GOT3 (cell line): ENCODE measurements at regions not wholly inside any gene's neighbourhood (a gene's known extent, or its start where the extent isn't known, plus 50 kb on each side); places are given as distances from the start of the nearest gene placed in this dataset.

Source experiments
- DNase-seq: peaks from one replicate; lab custom pipeline; 2025; ENCODE audit warnings: mixed read lengths; lab: John Stamatoyannopoulos, UW

GRCh38 chr5:143561219-143561618 lies 157.7 kb upstream of the NR3C1 start:
- DNase-seq: no peak

GRCh38 chr5:143560378-143560777 lies 156.9 kb upstream of the NR3C1 start:
- DNase-seq: no peak

- DNase-seq: no peak
Measured at GRCh38 chr5:143559586-143560109, 156.2 kb upstream of the NR3C1 start.

GRCh38 chr5:143558048-143558447 lies 154.6 kb upstream of the NR3C1 start:
- no peak for DNase-seq

GRCh38 chr5:143557061-143557818 lies 153.8 kb upstream of the NR3C1 start:
- DNase-seq: no peak

GRCh38 chr5:143554918-143555477 lies 151.5 kb upstream of the NR3C1 start:
- DNase-seq: no peak

GRCh38 chr5:143554187-143554717 lies 150.8 kb upstream of the NR3C1 start:
- no peak for DNase-seq

- no peak for DNase-seq
Measured at GRCh38 chr5:143552680-143553079, 149.2 kb upstream of the NR3C1 start.

GRCh38 chr5:143551820-143552251 lies 148.3 kb upstream of the NR3C1 start:
- DNase-seq: no peak

GRCh38 chr5:143550986-143551630 lies 147.6 kb upstream of the NR3C1 start:
- no peak for DNase-seq

- no peak for DNase-seq
Measured at GRCh38 chr5:143547342-143547741, 143.9 kb upstream of the NR3C1 start.

GRCh38 chr5:143546394-143546793 lies 142.9 kb upstream of the NR3C1 start:
- DNase-seq: no peak

GRCh38 chr5:143544606-143545005 lies 141.1 kb upstream of the NR3C1 start:
- no peak for DNase-seq

GRCh38 chr5:143543358-143544255 lies 140.1 kb upstream of the NR3C1 start:
- no peak for DNase-seq

- DNase-seq: no peak
Measured at GRCh38 chr5:143542798-143543144, 139.3 kb upstream of the NR3C1 start.

GRCh38 chr5:143541943-143542797 lies 138.7 kb upstream of the NR3C1 start:
- no peak for DNase-seq

GRCh38 chr5:143539742-143540141 lies 136.3 kb upstream of the NR3C1 start:
- no peak for DNase-seq

- DNase-seq: no peak
Measured at GRCh38 chr5:143537056-143537455, 133.6 kb upstream of the NR3C1 start.

- DNase-seq: peak; percentile 43
Measured at GRCh38 chr5:143536364-143536763, 132.9 kb upstream of the NR3C1 start.

GRCh38 chr5:143534761-143535154 lies 131.3 kb upstream of the NR3C1 start:
- DNase-seq: no peak
